Naive thymus-derived CD4-positive, alpha-beta T cell (primary cell): ENCODE measurements at regions not wholly inside any gene's neighbourhood (a gene's known extent, or its start where the extent isn't known, plus 50 kb on each side); places are given as distances from the start of the nearest gene placed in this dataset.

ENCODE experiments used
- ATAC-seq: fragments of 150-1000 bp; cut with Tn5 transposase; 2 replicates; pipeline ENCODE4 v1.10.0; 2021; ENCODE audit warnings: mild to moderate bottlenecking, moderate library complexity
- CTCF ChIA-PET: fragments of 350-600 bp; sonication (Branson Sonifier 250); formaldehyde crosslinking; loops from one replicate; lab custom pipeline; 2021; ENCODE audit warnings: antibody characterized with exemption; lab: Charles Lee
- POLR2A ChIA-PET: fragments of 350-600 bp; sonication (Branson Sonifier 250); formaldehyde crosslinking; loops from one replicate; lab custom pipeline; 2021; ENCODE audit warnings: antibody characterized with exemption, inconsistent platforms; lab: Charles Lee
- DNase-seq, 9 donors: peaks; one replicate each; pipeline versions ENCODE4 v3.0.0 to v3.0.0-alpha.2; 2020 to 2022; ENCODE audit warnings: mixed read lengths in 1 of 9
- H3K27ac ChIP-seq: one replicate; pipeline ENCODE4 v1.7.0; 2013; ENCODE audit warnings: mild to moderate bottlenecking, low read depth, low read length, moderate library complexity
- H3K27me3 ChIP-seq, 2 donors: one replicate each; pipeline ENCODE4 v1.7.0; 2013; ENCODE audit warnings: low read length in 2 of 2, mild to moderate bottlenecking in 2 of 2, moderate library complexity in 2 of 2; ENCODE audit not compliant: control insufficient read depth in 2 of 2, insufficient read depth in 2 of 2
- H3K36me3 ChIP-seq, 3 experiments: 1 replicate in 2 of 3; 2 replicates in 1 of 3; pipeline ENCODE4 v1.7.0; 2013; ENCODE audit warnings: low read length in 3 of 3, mild to moderate bottlenecking in 3 of 3, moderate library complexity in 1 of 3; ENCODE audit not compliant: insufficient read depth in 3 of 3, control insufficient read depth in 2 of 3
- H3K4me1 ChIP-seq, 2 donors: one replicate each; pipeline ENCODE4 v1.7.0; 2013; ENCODE audit warnings: low read length in 2 of 2, mild to moderate bottlenecking in 2 of 2, moderate library complexity in 1 of 2; ENCODE audit not compliant: control insufficient read depth in 2 of 2, insufficient read depth in 2 of 2
- H3K4me3 ChIP-seq: 2 replicates; pipeline ENCODE4 v1.7.0; 2013; ENCODE audit warnings: mild to moderate bottlenecking, low read length
- H3K9me3 ChIP-seq, 3 experiments: 1 replicate in 2 of 3; 2 replicates in 1 of 3; pipeline ENCODE4 v1.7.0; 2013; ENCODE audit warnings: low read length in 3 of 3; ENCODE audit not compliant: control insufficient read depth in 2 of 3
- H3K27ac Mint-ChIP-seq, 9 donors: one replicate each; pipeline ENCODE4 v1.8.0; 2020 to 2022; ENCODE audit warnings: mixed read lengths in 9 of 9, mild to moderate bottlenecking in 8 of 9, moderate library complexity in 5 of 9, inconsistent platforms in 2 of 9
- H3K27me3 Mint-ChIP-seq, 5 donors: one replicate each; pipeline ENCODE4 v1.8.0; 2021 to 2022; ENCODE audit warnings: mixed read lengths in 5 of 5, mild to moderate bottlenecking in 1 of 5
- H3K36me3 Mint-ChIP-seq, 5 donors: one replicate each; pipeline ENCODE4 v1.8.0; 2020 to 2022; ENCODE audit warnings: mixed read lengths in 5 of 5, mild to moderate bottlenecking in 3 of 5, inconsistent platforms in 1 of 5
- H3K4me1 Mint-ChIP-seq, 7 donors: one replicate each; pipeline ENCODE4 v1.8.0; 2020 to 2022; ENCODE audit warnings: mixed read lengths in 7 of 7, mild to moderate bottlenecking in 3 of 7, inconsistent platforms in 1 of 7
- H3K4me3 Mint-ChIP-seq, 10 donors: one replicate each; pipeline ENCODE4 v1.8.0; 2020 to 2022; ENCODE audit warnings: mild to moderate bottlenecking in 10 of 10, mixed read lengths in 10 of 10, moderate library complexity in 6 of 10, inconsistent platforms in 2 of 10
- H3K9me3 Mint-ChIP-seq, 11 donors: one replicate each; pipeline ENCODE4 v1.8.0; 2020 to 2022; ENCODE audit warnings: mixed read lengths in 11 of 11, mild to moderate bottlenecking in 4 of 11, inconsistent platforms in 1 of 11, moderate library complexity in 1 of 11
- intact Hi-C, 2 donors: fragments of 100-400 bp; cut with micrococcal nuclease; formaldehyde crosslinking; loops; one replicate each; pipeline ENCODE4 v1.15.1; 2023

- no peak for ATAC-seq
- peaks cover 0 to 6% (median 2%) of the 10 kb centered on the region in 11 donors for H3K9me3 Mint-ChIP-seq
- Histone ChIP-seq H3K27ac (no peak overlapping the region), H3K4me1 (no peaks in the 10 kb centered on the region), H3K9me3 (no peaks in the 10 kb centered on the region), H3K27me3 (no peaks in the 10 kb centered on the region), H3K4me3 (no peak overlapping the region), H3K36me3 (no peaks in the 10 kb centered on the region)
- H3K27ac Mint-ChIP-seq: no peak overlapping the region
- H3K4me1 Mint-ChIP-seq: peaks cover 0 to 2% (median 0%) of the 10 kb centered on the region in 7 donors
- DNase-seq: no peak
- H3K27me3 Mint-ChIP-seq: peaks cover 0 to 5% (median 0%) of the 10 kb centered on the region in 5 donors
- intact Hi-C loops: no loop called here
- H3K36me3 Mint-ChIP-seq: peaks cover 0 to 4% (median 0%) of the 10 kb centered on the region in 5 donors
- no peak overlapping the region for H3K4me3 Mint-ChIP-seq
- CTCF ChIA-PET: no interaction called here
- POLR2A ChIA-PET: no interaction called here
These were observed 347.3 kb downstream of the AACS start for GRCh38 chr12:125412506-125412905.

DNA sequence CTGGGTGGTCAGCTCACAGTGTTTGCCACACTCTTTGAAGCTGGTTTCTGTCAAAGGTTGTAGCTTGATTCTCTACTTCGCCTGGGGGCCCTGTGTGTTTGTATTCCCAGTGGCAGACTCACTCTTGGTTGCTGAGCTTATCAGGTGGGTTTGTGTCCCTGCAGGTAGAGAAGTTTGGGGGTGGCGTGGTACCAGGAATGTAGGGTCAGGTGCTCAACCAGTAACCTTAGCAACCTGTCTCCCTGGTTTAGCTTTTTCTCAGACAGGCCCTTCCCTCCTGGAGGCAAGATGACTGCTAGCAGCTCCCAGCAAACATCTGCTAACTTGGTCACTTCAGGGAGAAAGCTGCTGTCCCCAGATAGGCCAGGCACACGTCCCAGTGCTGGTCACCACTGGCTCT lies 352.2 kb downstream of the AACS start:
- H3K36me3 Mint-ChIP-seq: peaks cover 0 to 10% (median 0%) of the 10 kb centered on the region in 5 donors
- H3K27me3 Mint-ChIP-seq: peaks cover 0 to 5% (median 4%) of the 10 kb centered on the region in 5 donors
- H3K9me3 Mint-ChIP-seq: peaks cover 5 to 37% (median 15%) of the 10 kb centered on the region in 11 donors
- CTCF ChIA-PET: no interaction called here
- H3K27ac Mint-ChIP-seq: no peak overlapping the region
- no peaks in the 10 kb centered on the region for H3K4me1 ChIP-seq
- H3K27me3 ChIP-seq: no peaks in the 10 kb centered on the region
- POLR2A ChIA-PET: no interaction called here
- intact Hi-C loops: no loop called here
- no peak for DNase-seq
- ATAC-seq: no peak
- no peaks in the 10 kb centered on the region for H3K9me3 ChIP-seq
- H3K36me3 ChIP-seq: no peaks in the 10 kb centered on the region
- no peak overlapping the region for H3K27ac ChIP-seq
- H3K4me3 Mint-ChIP-seq: no peak overlapping the region
- H3K4me1 Mint-ChIP-seq: no peaks in the 10 kb centered on the region
- H3K4me3 ChIP-seq: no peak overlapping the region

DNA sequence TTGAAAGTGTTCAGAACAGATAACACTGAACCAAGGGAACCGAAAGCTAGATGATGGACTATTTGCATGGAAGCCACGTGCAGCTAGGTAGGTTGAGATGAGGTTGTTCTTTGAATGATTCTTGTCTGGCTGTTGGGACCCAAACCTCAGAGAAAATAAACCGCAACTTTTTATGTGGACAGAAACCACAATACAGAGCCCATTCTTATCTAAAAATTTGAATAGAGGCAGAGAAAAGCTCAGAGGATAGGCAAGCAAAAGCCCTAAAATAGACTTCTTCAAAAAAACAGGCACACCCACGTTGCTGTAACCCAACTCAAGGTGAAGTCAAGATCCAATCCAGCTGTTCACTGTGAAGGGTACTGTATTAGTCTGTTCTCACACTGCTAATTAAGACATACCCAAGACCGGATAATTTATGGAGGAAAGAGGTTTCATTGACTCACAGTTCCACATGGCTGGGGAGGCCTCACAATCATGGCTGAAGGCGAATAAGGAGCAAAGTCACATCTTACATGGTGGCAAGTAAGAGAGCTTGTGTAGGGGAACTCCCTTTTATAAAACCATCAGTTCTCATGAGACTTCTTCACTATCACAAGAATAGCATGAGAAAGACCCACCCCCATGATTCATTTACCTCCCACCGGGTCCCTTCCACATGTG lies 353.8 kb downstream of the AACS start:
- Histone ChIP-seq H3K27ac (no peak overlapping the region), H3K27me3 (no peaks in the 10 kb centered on the region), H3K4me1 (no peaks in the 10 kb centered on the region), H3K36me3 (no peaks in the 10 kb centered on the region), H3K4me3 (no peak overlapping the region), H3K9me3 (no peaks in the 10 kb centered on the region)
- Mint-ChIP-seq H3K9me3 (peaks cover 5 to 37% (median 16%) of the 10 kb centered on the region in 11 donors), H3K27ac (no peak overlapping the region), H3K36me3 (peaks cover 0 to 10% (median 0%) of the 10 kb centered on the region in 5 donors), H3K4me1 (no peaks in the 10 kb centered on the region), H3K27me3 (peaks cover 0 to 5% (median 4%) of the 10 kb centered on the region in 5 donors), H3K4me3 (no peak overlapping the region)
- ChIA-PET POLR2A (no interaction called here), CTCF (no interaction called here)
- DNase-seq (no peak), ATAC-seq (no peak)
- intact Hi-C loops: no loop called here

DNA sequence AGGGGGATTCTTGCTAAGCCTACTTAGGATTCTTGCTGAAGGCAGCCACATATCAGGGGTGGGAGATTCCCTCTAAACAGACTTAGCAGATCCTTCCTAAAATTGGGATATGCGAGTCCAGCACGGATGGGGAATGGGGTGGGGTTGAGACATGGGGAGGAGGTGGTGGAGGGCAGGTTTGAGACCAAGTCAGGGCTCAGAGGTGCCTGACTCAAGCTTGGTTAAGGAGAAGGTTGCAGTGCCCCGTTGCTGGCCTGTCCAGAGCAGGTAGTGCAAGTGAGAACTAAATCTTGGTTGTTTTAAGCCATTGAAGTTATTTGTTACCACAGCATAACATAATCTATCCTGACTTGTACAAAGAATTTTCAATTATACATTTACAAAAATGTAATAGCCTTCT lies 359.7 kb downstream of the AACS start:
- Mint-ChIP-seq H3K36me3 (peaks cover 0 to 7% (median 0%) of the 10 kb centered on the region in 5 donors), H3K27me3 (peaks cover 0 to 5% (median 0%) of the 10 kb centered on the region in 5 donors), H3K27ac (no peak overlapping the region), H3K4me1 (no peaks in the 10 kb centered on the region), H3K9me3 (peaks cover 2 to 19% (median 15%) of the 10 kb centered on the region in 11 donors), H3K4me3 (no peak overlapping the region)
- no peaks in the 10 kb centered on the region for H3K4me1 ChIP-seq
- H3K4me3 ChIP-seq: no peak overlapping the region
- DNase-seq (no peak), ATAC-seq (no peak)
- no peak overlapping the region for H3K27ac ChIP-seq
- CTCF ChIA-PET: no interaction called here
- POLR2A ChIA-PET: no interaction called here
- no peaks in the 10 kb centered on the region for H3K36me3 ChIP-seq
- H3K9me3 ChIP-seq: no peaks in the 10 kb centered on the region
- intact Hi-C loops: no loop called here
- no peaks in the 10 kb centered on the region for H3K27me3 ChIP-seq

DNA sequence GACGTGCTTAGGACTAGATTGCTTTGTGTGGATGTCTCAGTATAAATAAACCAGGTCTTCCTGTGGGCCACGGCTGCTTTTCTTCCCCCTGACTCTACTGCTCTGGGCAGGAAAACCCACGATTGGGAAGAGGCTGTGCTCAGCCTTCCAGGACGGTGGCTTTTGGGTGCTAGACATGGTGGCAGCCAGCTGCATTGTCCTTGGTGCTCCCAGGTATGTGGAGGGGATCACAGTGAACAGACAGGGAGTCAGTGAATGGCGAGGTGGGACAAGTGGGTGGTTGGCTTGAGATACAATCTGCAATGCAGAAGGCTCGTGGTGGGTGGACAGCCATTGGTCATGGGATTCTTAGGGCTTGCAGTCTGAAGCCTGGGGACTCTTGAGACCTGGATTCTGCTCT lies 366.3 kb downstream of the AACS start:
- H3K27me3 ChIP-seq: no peaks in the 10 kb centered on the region
- H3K27me3 Mint-ChIP-seq: peaks cover 0 to 21% (median 0%) of the 10 kb centered on the region in 5 donors
- no peak overlapping the region for H3K27ac ChIP-seq
- ChIA-PET CTCF (no interaction called here), POLR2A (no interaction called here)
- H3K4me3 Mint-ChIP-seq: no peak overlapping the region
- no peaks in the 10 kb centered on the region for H3K9me3 ChIP-seq
- H3K4me1 ChIP-seq: no peaks in the 10 kb centered on the region
- peaks cover 0 to 10% (median 5%) of the 10 kb centered on the region in 11 donors for H3K9me3 Mint-ChIP-seq
- H3K36me3 Mint-ChIP-seq: no peaks in the 10 kb centered on the region
- no peak for ATAC-seq
- H3K27ac Mint-ChIP-seq: no peak overlapping the region
- H3K4me3 ChIP-seq: no peak overlapping the region
- H3K4me1 Mint-ChIP-seq: no peaks in the 10 kb centered on the region
- intact Hi-C loops: no loop called here
- no peaks in the 10 kb centered on the region for H3K36me3 ChIP-seq
- no peak for DNase-seq

DNA sequence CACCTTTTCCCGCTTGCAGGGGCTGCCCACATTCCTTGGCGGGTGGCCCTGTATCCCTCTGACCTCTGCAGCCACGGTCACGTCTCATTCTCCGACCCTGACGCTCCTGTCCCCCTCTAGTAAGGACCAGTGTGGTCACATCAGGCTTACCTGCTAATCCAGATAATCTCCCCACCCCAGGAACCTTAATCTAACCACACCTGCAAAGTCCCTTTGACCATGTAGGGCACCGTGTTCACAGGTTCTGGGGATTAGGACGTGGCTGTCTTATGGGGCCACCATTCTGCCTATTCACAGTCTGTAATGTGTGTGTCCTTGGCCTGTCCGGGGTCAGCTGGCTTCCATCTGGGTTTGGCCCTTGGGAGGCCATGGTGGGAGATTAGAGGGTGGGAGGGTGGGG lies 368.9 kb downstream of the AACS start:
- Mint-ChIP-seq H3K9me3 (peaks cover 0 to 12% (median 4%) of the 10 kb centered on the region in 11 donors), H3K27ac (no peak overlapping the region), H3K4me1 (no peaks in the 10 kb centered on the region), H3K36me3 (no peaks in the 10 kb centered on the region), H3K27me3 (peaks cover 0 to 21% (median 0%) of the 10 kb centered on the region in 5 donors), H3K4me3 (no peak overlapping the region)
- intact Hi-C loops: no loop called here
- ChIA-PET POLR2A (no interaction called here), CTCF (no interaction called here)
- H3K9me3 ChIP-seq: no peaks in the 10 kb centered on the region
- no peak overlapping the region for H3K4me3 ChIP-seq
- ATAC-seq: no peak
- H3K36me3 ChIP-seq: no peaks in the 10 kb centered on the region
- no peaks in the 10 kb centered on the region for H3K27me3 ChIP-seq
- no peaks in the 10 kb centered on the region for H3K4me1 ChIP-seq
- DNase-seq: no peak
- no peak overlapping the region for H3K27ac ChIP-seq

GRCh38 chr12:125434936-125435443 lies 369.8 kb downstream of the AACS start:
- ATAC-seq (no peak), DNase-seq (no peak)
- ChIA-PET POLR2A (no interaction called here), CTCF (no interaction called here)
- no peak overlapping the region for H3K4me3 ChIP-seq
- no peaks in the 10 kb centered on the region for H3K27me3 ChIP-seq
- no peaks in the 10 kb centered on the region for H3K36me3 Mint-ChIP-seq
- no peaks in the 10 kb centered on the region for H3K9me3 ChIP-seq
- peaks cover 0 to 12% (median 4%) of the 10 kb centered on the region in 11 donors for H3K9me3 Mint-ChIP-seq
- H3K27ac Mint-ChIP-seq: no peak overlapping the region
- intact Hi-C loops: no loop called here
- no peak overlapping the region for H3K27ac ChIP-seq
- no peaks in the 10 kb centered on the region for H3K4me1 Mint-ChIP-seq
- no peak overlapping the region for H3K4me3 Mint-ChIP-seq
- no peaks in the 10 kb centered on the region for H3K36me3 ChIP-seq
- peaks cover 0 to 20% (median 0%) of the 10 kb centered on the region in 5 donors for H3K27me3 Mint-ChIP-seq
- H3K4me1 ChIP-seq: no peaks in the 10 kb centered on the region
